ENCODE measurements at regions not wholly inside any gene's neighbourhood (a gene's known extent, or its start where the extent isn't known, plus 50 kb on each side); places are given as distances from the start of the nearest gene placed in this dataset.

- TF ChIP-seq CTCF (IDR thresholded peaks at IDR 0.05 in 4 of 5, conservative IDR thresholded peaks at IDR 0.05 in 1 of 5): no peak
- no peak for TF ChIP-seq POLR2A (IDR thresholded peaks at IDR 0.05)
Measured at GRCh38 chr17:36691606-36692005, 90.2 kb downstream of the MRM1 start.
